OCI-LY3 (cell line): ENCODE measurements at regions not wholly inside any gene's neighbourhood (a gene's known extent, or its start where the extent isn't known, plus 50 kb on each side); places are given as distances from the start of the nearest gene placed in this dataset.

Experiments used
- CTCF ChIP-seq: fragments of 200-600, 300-600 bp; sonication (generic); IDR thresholded peaks from 2 replicates; pipeline ENCODE4 v1.5.1; 2014; ENCODE audit warnings: antibody characterized with exemption, low read length, low read depth
- EZH2phosphoT487 ChIP-seq: fragments of 200-600 bp; shearing (Covaris generic); IDR thresholded peaks from 2 replicates; pipeline ENCODE4 v1.6.1; 2018; ENCODE audit warnings: antibody characterized with exemption, mixed run types, low read depth

GRCh38 chr10:8829592-8829991, 775.1 kb downstream of the GATA3 start:
- TF ChIP-seq CTCF, result no peak
- no peak for TF ChIP-seq EZH2phosphoT487
